ENCODE measurements at regions not wholly inside any gene's neighbourhood (a gene's known extent, or its start where the extent isn't known, plus 50 kb on each side); places are given as distances from the start of the nearest gene placed in this dataset.

- TF ChIP-seq, protein P1, sequence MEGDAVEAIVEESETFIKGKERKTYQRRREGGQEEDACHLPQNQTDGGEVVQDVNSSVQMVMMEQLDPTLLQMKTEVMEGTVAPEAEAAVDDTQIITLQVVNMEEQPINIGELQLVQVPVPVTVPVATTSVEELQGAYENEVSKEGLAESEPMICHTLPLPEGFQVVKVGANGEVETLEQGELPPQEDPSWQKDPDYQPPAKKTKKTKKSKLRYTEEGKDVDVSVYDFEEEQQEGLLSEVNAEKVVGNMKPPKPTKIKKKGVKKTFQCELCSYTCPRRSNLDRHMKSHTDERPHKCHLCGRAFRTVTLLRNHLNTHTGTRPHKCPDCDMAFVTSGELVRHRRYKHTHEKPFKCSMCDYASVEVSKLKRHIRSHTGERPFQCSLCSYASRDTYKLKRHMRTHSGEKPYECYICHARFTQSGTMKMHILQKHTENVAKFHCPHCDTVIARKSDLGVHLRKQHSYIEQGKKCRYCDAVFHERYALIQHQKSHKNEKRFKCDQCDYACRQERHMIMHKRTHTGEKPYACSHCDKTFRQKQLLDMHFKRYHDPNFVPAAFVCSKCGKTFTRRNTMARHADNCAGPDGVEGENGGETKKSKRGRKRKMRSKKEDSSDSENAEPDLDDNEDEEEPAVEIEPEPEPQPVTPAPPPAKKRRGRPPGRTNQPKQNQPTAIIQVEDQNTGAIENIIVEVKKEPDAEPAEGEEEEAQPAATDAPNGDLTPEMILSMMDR (IDR thresholded peaks at IDR 0.05; ENCODE audit: low read depth, low read length): no peak
- Histone ChIP-seq H3K4me3 (ENCODE audit: low read depth, low read length) (no peak overlapping the region), H3K27ac (no peak overlapping the region), H3K27me3 (ENCODE audit: insufficient read depth, low read depth, severe bottlenecking) (no peaks in the 10 kb centered on the region), H3K9me3 (ENCODE audit: severe bottlenecking) (peaks cover 5% of the 10 kb centered on the region), H3K36me3 (no peaks in the 10 kb centered on the region)
- no peak for DNase-seq
Measured at GRCh38 chr11:112661571-112661970, 299.6 kb upstream of the NCAM1 start.

DNA sequence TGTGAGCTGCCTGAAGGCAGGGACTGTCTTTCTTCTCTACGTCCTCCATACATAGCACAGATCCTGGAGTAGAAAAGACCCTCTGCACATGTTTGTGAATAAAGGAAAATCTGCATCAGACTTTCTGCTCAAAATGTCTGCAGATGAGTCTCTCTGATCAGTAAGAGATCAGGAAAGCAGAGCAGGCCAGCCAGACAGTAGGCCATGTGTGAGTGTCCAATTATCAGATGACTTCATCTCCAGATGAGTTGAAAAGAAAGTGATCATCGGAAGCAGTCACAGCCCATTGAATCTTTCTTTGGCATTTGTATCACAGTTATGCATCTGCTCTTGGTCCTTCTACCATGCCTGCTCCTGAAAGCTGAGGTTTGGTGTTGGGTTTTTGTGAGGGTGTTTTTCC lies 298.7 kb upstream of the NCAM1 start:
- TF ChIP-seq, protein P1 (IDR thresholded peaks at IDR 0.05; ENCODE audit: low read depth, low read length): no peak
- Histone ChIP-seq H3K36me3 (no peaks in the 10 kb centered on the region), H3K27me3 (ENCODE audit: insufficient read depth, low read depth, severe bottlenecking) (no peaks in the 10 kb centered on the region), H3K4me3 (ENCODE audit: low read depth, low read length) (no peak overlapping the region), H3K27ac (no peak overlapping the region), H3K9me3 (ENCODE audit: severe bottlenecking) (peaks cover 5% of the 10 kb centered on the region)
- DNase-seq: no peak

- TF ChIP-seq, protein P1 (IDR thresholded peaks at IDR 0.05; ENCODE audit: low read depth, low read length): no peak
- H3K27me3 ChIP-seq (ENCODE audit: insufficient read depth, low read depth, severe bottlenecking): no peaks in the 10 kb centered on the region
- no peak for DNase-seq
- no peak overlapping the region for H3K27ac ChIP-seq
- peaks cover 5% of the 10 kb centered on the region for H3K9me3 ChIP-seq (ENCODE audit: severe bottlenecking)
- no peak overlapping the region for H3K4me3 ChIP-seq (ENCODE audit: low read depth, low read length)
- H3K36me3 ChIP-seq: no peaks in the 10 kb centered on the region
Measured at GRCh38 chr11:112663947-112664634, 297.1 kb upstream of the NCAM1 start.

GRCh38 chr11:112665291-112665690 lies 295.9 kb upstream of the NCAM1 start:
- no peaks in the 10 kb centered on the region for H3K36me3 ChIP-seq
- no peak for DNase-seq
- no peaks in the 10 kb centered on the region for H3K27me3 ChIP-seq (ENCODE audit: insufficient read depth, low read depth, severe bottlenecking)
- TF ChIP-seq, protein P1 (IDR thresholded peaks at IDR 0.05; ENCODE audit: low read depth, low read length): no peak
- peaks cover 5% of the 10 kb centered on the region for H3K9me3 ChIP-seq (ENCODE audit: severe bottlenecking)
- H3K27ac ChIP-seq: no peak overlapping the region
- no peak overlapping the region for H3K4me3 ChIP-seq (ENCODE audit: low read depth, low read length)

GRCh38 chr11:112666253-112666652 lies 295.0 kb upstream of the NCAM1 start:
- TF ChIP-seq, protein P1 (IDR thresholded peaks at IDR 0.05; ENCODE audit: low read depth, low read length): no peak
- Histone ChIP-seq H3K36me3 (no peaks in the 10 kb centered on the region), H3K27ac (no peak overlapping the region), H3K4me3 (ENCODE audit: low read depth, low read length) (no peak overlapping the region), H3K27me3 (ENCODE audit: insufficient read depth, low read depth, severe bottlenecking) (no peaks in the 10 kb centered on the region), H3K9me3 (ENCODE audit: severe bottlenecking) (peaks cover 5% of the 10 kb centered on the region)
- no peak for DNase-seq
